Liver (tissue), 3 donors: ENCODE measurements at regions not wholly inside any gene's neighbourhood (a gene's known extent, or its start where the extent isn't known, plus 50 kb on each side); places are given as distances from the start of the nearest gene placed in this dataset.

Experiments
- JUND ChIP-seq, 2 donors: IDR thresholded peaks; 2 replicates each; pipeline ENCODE4 v1.6.1; 2016; ENCODE audit warnings: antibody characterized with exemption in 2 of 2
- RAD21 ChIP-seq, 2 donors: IDR thresholded peaks; 2 replicates each; pipeline ENCODE4 v1.6.1; 2016; ENCODE audit warnings: antibody characterized with exemption in 2 of 2, mild to moderate bottlenecking in 2 of 2
- TAF1 ChIP-seq: conservative IDR thresholded peaks from 2 replicates; pipeline ENCODE4 v1.6.1; 2016; ENCODE audit warnings: antibody characterized with exemption, mild to moderate bottlenecking
- TF ChIP-seq, protein P1 (sequence below): fragments of 150-350 bp; IDR thresholded peaks from 2 replicates; pipeline ENCODE4 v1.5.1; 2017; ENCODE audit warnings: improper control_type of control experiment, low read depth, low read length; ENCODE audit not compliant: missing input control
- TF ChIP-seq, protein P2 (sequence below): IDR thresholded peaks from 2 replicates; pipeline ENCODE4 v1.6.1; 2016; ENCODE audit warnings: antibody characterized with exemption, mild to moderate bottlenecking
- TF ChIP-seq, protein P3 (sequence below): IDR thresholded peaks from 2 replicates; pipeline ENCODE4 v1.6.1; 2016; ENCODE audit warnings: antibody characterized with exemption
- donor health status: healthy.
- donor health status: healthy.

DNA sequence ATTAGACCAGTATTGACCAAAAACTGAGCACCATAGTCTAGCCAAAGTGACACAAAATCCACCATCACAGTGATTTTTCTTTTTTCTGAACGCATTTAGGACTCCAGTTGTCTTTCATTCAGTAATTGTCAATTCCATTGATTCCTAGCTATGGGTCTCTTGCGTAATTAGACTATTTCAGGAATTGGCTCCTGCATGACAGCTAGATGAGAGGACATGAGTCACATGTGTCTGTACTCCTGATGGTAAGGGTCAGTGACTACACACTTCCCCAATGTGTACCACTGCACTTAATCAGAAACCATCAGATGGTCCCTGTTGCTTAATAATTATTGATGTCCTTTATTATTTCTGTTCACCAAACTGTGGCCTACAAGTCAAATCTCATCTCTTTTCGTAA, 469.5 kb downstream of the POM121L12 start:
- TF ChIP-seq JUND (IDR thresholded peaks at IDR 0.05) (no peak), TAF1 (no peak), RAD21 (IDR thresholded peaks at IDR 0.05) (no peak)
- TF ChIP-seq, protein P1, sequence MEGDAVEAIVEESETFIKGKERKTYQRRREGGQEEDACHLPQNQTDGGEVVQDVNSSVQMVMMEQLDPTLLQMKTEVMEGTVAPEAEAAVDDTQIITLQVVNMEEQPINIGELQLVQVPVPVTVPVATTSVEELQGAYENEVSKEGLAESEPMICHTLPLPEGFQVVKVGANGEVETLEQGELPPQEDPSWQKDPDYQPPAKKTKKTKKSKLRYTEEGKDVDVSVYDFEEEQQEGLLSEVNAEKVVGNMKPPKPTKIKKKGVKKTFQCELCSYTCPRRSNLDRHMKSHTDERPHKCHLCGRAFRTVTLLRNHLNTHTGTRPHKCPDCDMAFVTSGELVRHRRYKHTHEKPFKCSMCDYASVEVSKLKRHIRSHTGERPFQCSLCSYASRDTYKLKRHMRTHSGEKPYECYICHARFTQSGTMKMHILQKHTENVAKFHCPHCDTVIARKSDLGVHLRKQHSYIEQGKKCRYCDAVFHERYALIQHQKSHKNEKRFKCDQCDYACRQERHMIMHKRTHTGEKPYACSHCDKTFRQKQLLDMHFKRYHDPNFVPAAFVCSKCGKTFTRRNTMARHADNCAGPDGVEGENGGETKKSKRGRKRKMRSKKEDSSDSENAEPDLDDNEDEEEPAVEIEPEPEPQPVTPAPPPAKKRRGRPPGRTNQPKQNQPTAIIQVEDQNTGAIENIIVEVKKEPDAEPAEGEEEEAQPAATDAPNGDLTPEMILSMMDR = no peak
- TF ChIP-seq, protein P2, sequence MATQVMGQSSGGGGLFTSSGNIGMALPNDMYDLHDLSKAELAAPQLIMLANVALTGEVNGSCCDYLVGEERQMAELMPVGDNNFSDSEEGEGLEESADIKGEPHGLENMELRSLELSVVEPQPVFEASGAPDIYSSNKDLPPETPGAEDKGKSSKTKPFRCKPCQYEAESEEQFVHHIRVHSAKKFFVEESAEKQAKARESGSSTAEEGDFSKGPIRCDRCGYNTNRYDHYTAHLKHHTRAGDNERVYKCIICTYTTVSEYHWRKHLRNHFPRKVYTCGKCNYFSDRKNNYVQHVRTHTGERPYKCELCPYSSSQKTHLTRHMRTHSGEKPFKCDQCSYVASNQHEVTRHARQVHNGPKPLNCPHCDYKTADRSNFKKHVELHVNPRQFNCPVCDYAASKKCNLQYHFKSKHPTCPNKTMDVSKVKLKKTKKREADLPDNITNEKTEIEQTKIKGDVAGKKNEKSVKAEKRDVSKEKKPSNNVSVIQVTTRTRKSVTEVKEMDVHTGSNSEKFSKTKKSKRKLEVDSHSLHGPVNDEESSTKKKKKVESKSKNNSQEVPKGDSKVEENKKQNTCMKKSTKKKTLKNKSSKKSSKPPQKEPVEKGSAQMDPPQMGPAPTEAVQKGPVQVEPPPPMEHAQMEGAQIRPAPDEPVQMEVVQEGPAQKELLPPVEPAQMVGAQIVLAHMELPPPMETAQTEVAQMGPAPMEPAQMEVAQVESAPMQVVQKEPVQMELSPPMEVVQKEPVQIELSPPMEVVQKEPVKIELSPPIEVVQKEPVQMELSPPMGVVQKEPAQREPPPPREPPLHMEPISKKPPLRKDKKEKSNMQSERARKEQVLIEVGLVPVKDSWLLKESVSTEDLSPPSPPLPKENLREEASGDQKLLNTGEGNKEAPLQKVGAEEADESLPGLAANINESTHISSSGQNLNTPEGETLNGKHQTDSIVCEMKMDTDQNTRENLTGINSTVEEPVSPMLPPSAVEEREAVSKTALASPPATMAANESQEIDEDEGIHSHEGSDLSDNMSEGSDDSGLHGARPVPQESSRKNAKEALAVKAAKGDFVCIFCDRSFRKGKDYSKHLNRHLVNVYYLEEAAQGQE = no peak
- TF ChIP-seq, protein P3, sequence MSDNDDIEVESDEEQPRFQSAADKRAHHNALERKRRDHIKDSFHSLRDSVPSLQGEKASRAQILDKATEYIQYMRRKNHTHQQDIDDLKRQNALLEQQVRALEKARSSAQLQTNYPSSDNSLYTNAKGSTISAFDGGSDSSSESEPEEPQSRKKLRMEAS = no peak
